Endodermal cell (in vitro differentiated cells): ENCODE measurements at regions not wholly inside any gene's neighbourhood (a gene's known extent, or its start where the extent isn't known, plus 50 kb on each side); places are given as distances from the start of the nearest gene placed in this dataset.

Experiments
- DNase-seq: peaks from one replicate; pipeline ENCODE4 v3.0.0-alpha.2; 2017
- H3K27ac ChIP-seq: 2 replicates; pipeline ENCODE4 v1.5.1; 2013; ENCODE audit warnings: mild to moderate bottlenecking, low read depth, low read length, moderate library complexity
- H3K27me3 ChIP-seq: 2 replicates; pipeline ENCODE4 v1.6.1; 2013; ENCODE audit warnings: mild to moderate bottlenecking, low read length, moderate library complexity; ENCODE audit not compliant: insufficient read depth, control insufficient read depth, poor library complexity, severe bottlenecking
- H3K36me3 ChIP-seq: 2 replicates; pipeline ENCODE4 v1.7.0; 2013; ENCODE audit warnings: mild to moderate bottlenecking, low read length, moderate library complexity; ENCODE audit not compliant: control insufficient read depth, insufficient read depth
- H3K4me1 ChIP-seq: one replicate; pipeline ENCODE4 v1.7.0; 2013; ENCODE audit warnings: low read length; ENCODE audit not compliant: control insufficient read depth, insufficient read depth
- H3K4me3 ChIP-seq: 2 replicates; pipeline ENCODE4 v1.5.1; 2013; ENCODE audit warnings: mild to moderate bottlenecking, low read length, moderate library complexity
- H3K9ac ChIP-seq: 2 replicates; pipeline ENCODE4 v1.6.1; 2013; ENCODE audit warnings: mild to moderate bottlenecking, low read length, moderate library complexity; ENCODE audit not compliant: poor library complexity, severe bottlenecking; ENCODE audit errors: extremely low read depth
- H3K9me3 ChIP-seq: 2 replicates; pipeline ENCODE4 v1.6.1; 2013; ENCODE audit warnings: mild to moderate bottlenecking, low read length, moderate library complexity; ENCODE audit not compliant: control insufficient read depth
- H3K27ac Mint-ChIP-seq: 2 replicates; pipeline ENCODE4 v1.8.0; 2020; ENCODE audit warnings: mixed read lengths
- H3K27me3 Mint-ChIP-seq: 2 replicates; pipeline ENCODE4 v1.8.0; 2021; ENCODE audit warnings: mild to moderate bottlenecking, mixed read lengths; ENCODE audit not compliant: insufficient read depth
- H3K36me3 Mint-ChIP-seq: 2 replicates; pipeline ENCODE4 v1.8.0; 2020; ENCODE audit warnings: low read depth, mixed read lengths
- H3K4me1 Mint-ChIP-seq: 2 replicates; pipeline ENCODE4 v1.8.0; 2020; ENCODE audit warnings: mixed read lengths
- H3K4me3 Mint-ChIP-seq: 2 replicates; pipeline ENCODE4 v1.8.0; 2020; ENCODE audit warnings: mild to moderate bottlenecking, moderate library complexity, mixed read lengths
- H3K9me3 Mint-ChIP-seq: 2 replicates; pipeline ENCODE4 v1.8.0; 2020; ENCODE audit warnings: mild to moderate bottlenecking, mixed read lengths
- WGBS, 2 experiments: methylation state at CpG; one replicate each; pipeline versions ENCODE4 v1.1.5 to v1.1.7; 2013; ENCODE audit warnings: missing lambda C conversion rate in 2 of 2, mixed read lengths in 1 of 2; ENCODE audit not compliant: insufficient coverage in 1 of 2, insufficient read length in 1 of 2; 5-methylcytosine and 5-hydroxymethylcytosine counted together
- TF ChIP-seq, protein P1 (sequence below): fragments of 200-600 bp; sonication (generic); conservative IDR thresholded peaks from 2 replicates; pipeline ENCODE4 v1.5.0; 2021; ENCODE audit warnings: antibody characterized with exemption, mild to moderate bottlenecking

GRCh38 chr2:14480120-14480519 lies 152.4 kb upstream of the LRATD1 start:
- WGBS, 2 experiments = 100% methylated on average over 1 of the region's 2 CpGs; no CpG with 5 or more reads in 1 of the 2 experiments
- H3K4me3 Mint-ChIP-seq = no peak overlapping the region
- no peak overlapping the region for H3K4me3 ChIP-seq
- H3K9ac ChIP-seq = no peak overlapping the region
- no peaks in the 10 kb centered on the region for H3K9me3 ChIP-seq
- no peaks in the 10 kb centered on the region for H3K36me3 Mint-ChIP-seq
- H3K9me3 Mint-ChIP-seq = no peaks in the 10 kb centered on the region
- no peaks in the 10 kb centered on the region for H3K36me3 ChIP-seq
- H3K27me3 Mint-ChIP-seq = no peaks in the 10 kb centered on the region
- TF ChIP-seq, protein P1, sequence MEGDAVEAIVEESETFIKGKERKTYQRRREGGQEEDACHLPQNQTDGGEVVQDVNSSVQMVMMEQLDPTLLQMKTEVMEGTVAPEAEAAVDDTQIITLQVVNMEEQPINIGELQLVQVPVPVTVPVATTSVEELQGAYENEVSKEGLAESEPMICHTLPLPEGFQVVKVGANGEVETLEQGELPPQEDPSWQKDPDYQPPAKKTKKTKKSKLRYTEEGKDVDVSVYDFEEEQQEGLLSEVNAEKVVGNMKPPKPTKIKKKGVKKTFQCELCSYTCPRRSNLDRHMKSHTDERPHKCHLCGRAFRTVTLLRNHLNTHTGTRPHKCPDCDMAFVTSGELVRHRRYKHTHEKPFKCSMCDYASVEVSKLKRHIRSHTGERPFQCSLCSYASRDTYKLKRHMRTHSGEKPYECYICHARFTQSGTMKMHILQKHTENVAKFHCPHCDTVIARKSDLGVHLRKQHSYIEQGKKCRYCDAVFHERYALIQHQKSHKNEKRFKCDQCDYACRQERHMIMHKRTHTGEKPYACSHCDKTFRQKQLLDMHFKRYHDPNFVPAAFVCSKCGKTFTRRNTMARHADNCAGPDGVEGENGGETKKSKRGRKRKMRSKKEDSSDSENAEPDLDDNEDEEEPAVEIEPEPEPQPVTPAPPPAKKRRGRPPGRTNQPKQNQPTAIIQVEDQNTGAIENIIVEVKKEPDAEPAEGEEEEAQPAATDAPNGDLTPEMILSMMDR = no peak
- H3K27me3 ChIP-seq = no peaks in the 10 kb centered on the region
- no peak for DNase-seq
- no peak overlapping the region for H3K27ac Mint-ChIP-seq
- H3K27ac ChIP-seq = no peak overlapping the region
- no peaks in the 10 kb centered on the region for H3K4me1 ChIP-seq
- no peaks in the 10 kb centered on the region for H3K4me1 Mint-ChIP-seq

DNA sequence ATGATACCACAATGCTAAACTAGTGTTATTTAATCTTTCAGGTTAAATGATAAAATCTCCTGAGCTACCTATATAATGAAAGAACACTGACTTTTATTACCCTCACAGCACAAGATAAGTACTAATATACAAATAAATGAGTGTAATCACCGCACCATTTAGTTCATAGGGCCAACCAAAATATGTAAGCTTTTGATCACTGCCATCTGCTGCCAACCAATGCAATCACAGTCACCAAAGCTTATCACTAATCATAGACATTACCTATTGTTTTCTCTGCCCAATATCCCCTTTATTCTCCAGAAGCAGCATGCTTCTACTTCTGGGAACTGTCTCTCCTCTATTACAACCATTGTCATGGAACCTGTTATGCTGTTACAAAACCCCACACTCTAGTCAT lies 151.6 kb upstream of the LRATD1 start:
- no peaks in the 10 kb centered on the region for H3K36me3 Mint-ChIP-seq
- no peaks in the 10 kb centered on the region for H3K27me3 Mint-ChIP-seq
- H3K27ac Mint-ChIP-seq = no peak overlapping the region
- Histone ChIP-seq H3K27ac (no peak overlapping the region), H3K27me3 (no peaks in the 10 kb centered on the region), H3K36me3 (no peaks in the 10 kb centered on the region), H3K4me1 (no peaks in the 10 kb centered on the region), H3K9me3 (peaks cover under 1% of the 10 kb centered on the region), H3K9ac (no peak overlapping the region), H3K4me3 (no peak overlapping the region)
- WGBS, 2 experiments = 95 to 100% methylated on average over 1 of the region's 1 CpG
- no peak for DNase-seq
- peaks cover 5% of the 10 kb centered on the region for H3K9me3 Mint-ChIP-seq
- TF ChIP-seq, protein P1 = no peak
- no peak overlapping the region for H3K4me3 Mint-ChIP-seq
- no peaks in the 10 kb centered on the region for H3K4me1 Mint-ChIP-seq

GRCh38 chr2:14492920-14493503 lies 139.5 kb upstream of the LRATD1 start:
- no peaks in the 10 kb centered on the region for H3K36me3 Mint-ChIP-seq
- no peaks in the 10 kb centered on the region for H3K9me3 Mint-ChIP-seq
- H3K27ac Mint-ChIP-seq = no peak overlapping the region
- no peaks in the 10 kb centered on the region for H3K27me3 ChIP-seq
- H3K27me3 Mint-ChIP-seq = no peaks in the 10 kb centered on the region
- TF ChIP-seq, protein P1 = no peak
- H3K27ac ChIP-seq = no peak overlapping the region
- no peaks in the 10 kb centered on the region for H3K4me1 Mint-ChIP-seq
- H3K4me3 Mint-ChIP-seq = no peak overlapping the region
- no peaks in the 10 kb centered on the region for H3K36me3 ChIP-seq
- DNase-seq = no peak
- H3K9me3 ChIP-seq = no peaks in the 10 kb centered on the region
- 74 to 83% methylated on average over 3 of the region's 3 CpGs for WGBS, 2 experiments
- H3K4me3 ChIP-seq = no peak overlapping the region
- H3K4me1 ChIP-seq = no peaks in the 10 kb centered on the region
- H3K9ac ChIP-seq = no peak overlapping the region
